Hepatocyte (in vitro differentiated cells): ENCODE measurements at regions not wholly inside any gene's neighbourhood (a gene's known extent, or its start where the extent isn't known, plus 50 kb on each side); places are given as distances from the start of the nearest gene placed in this dataset.
A peak's percentile ranks its signal among the peaks of the same experiment; 100 is the strongest.

Source experiments
- DNase-seq: peaks from one replicate; pipeline ENCODE4 v3.0.0-alpha.2; 2016; ENCODE audit warnings: low spot score
- H2AFZ ChIP-seq: fragments of 200-600 bp; sonication (generic); 2 replicates; pipeline ENCODE4 v1.6.0; 2016; ENCODE audit warnings: antibody characterized with exemption, mild to moderate bottlenecking
- H3K27ac ChIP-seq: fragments of 200-600 bp; sonication (generic); 2 replicates; pipeline ENCODE4 v1.5.1; 2016; ENCODE audit warnings: mild to moderate bottlenecking
- H3K27me3 ChIP-seq: fragments of 200-600 bp; sonication (generic); 2 replicates; pipeline ENCODE4 v1.6.1; 2016
- H3K36me3 ChIP-seq: fragments of 200-600 bp; sonication (generic); replicated peaks from 2 replicates; pipeline ENCODE4 v1.5.1; 2016; ENCODE audit warnings: low read depth; ENCODE audit not compliant: insufficient read depth
- H3K4me1 ChIP-seq: fragments of 200-600 bp; sonication (generic); 2 replicates; pipeline ENCODE4 v1.5.1; 2016; ENCODE audit warnings: mild to moderate bottlenecking, moderate library complexity; ENCODE audit not compliant: insufficient read depth
- H3K4me2 ChIP-seq: fragments of 200-600 bp; sonication (generic); 2 replicates; pipeline ENCODE4 v1.6.0; 2016
- H3K4me3 ChIP-seq: fragments of 200-600 bp; sonication (generic); 2 replicates; pipeline ENCODE4 v1.5.1; 2016; ENCODE audit warnings: mild to moderate bottlenecking
- H3K79me2 ChIP-seq: fragments of 200-600 bp; sonication (generic); 2 replicates; pipeline ENCODE4 v1.6.0; 2017; ENCODE audit warnings: mild to moderate bottlenecking
- H3K9me2 ChIP-seq: fragments of 200-600 bp; sonication (generic); replicated peaks from 2 replicates; pipeline ENCODE4 v1.6.0; 2017; ENCODE audit warnings: mild to moderate bottlenecking; ENCODE audit not compliant: insufficient read depth
- H3K9me3 ChIP-seq: fragments of 200-600 bp; sonication (generic); 2 replicates; pipeline ENCODE4 v1.5.1; 2016; ENCODE audit warnings: low read depth, mild to moderate bottlenecking
- H4K20me1 ChIP-seq: fragments of 200-600 bp; sonication (generic); 2 replicates; pipeline ENCODE4 v1.6.0; 2016; ENCODE audit warnings: mild to moderate bottlenecking; ENCODE audit not compliant: insufficient read depth, poor library complexity, severe bottlenecking
- EZH2 ChIP-seq: fragments of 200-600 bp; sonication (generic); IDR thresholded peaks from 2 replicates; pipeline ENCODE4 v1.6.1; 2016; ENCODE audit warnings: antibody characterized with exemption, mild to moderate bottlenecking, borderline replicate concordance
- EZH2phosphoT487 ChIP-seq: fragments of 200-600 bp; sonication (generic); IDR thresholded peaks from one replicate; pipeline ENCODE4 v1.6.1; 2018; ENCODE audit warnings: antibody characterized with exemption, mild to moderate bottlenecking, low read depth, moderate library complexity; ENCODE audit not compliant: unreplicated experiment, severe bottlenecking
- WGBS: methylation state at CpG from one replicate; pipeline ENCODE4 v1.1.6; 2016; ENCODE audit warnings: low lambda C conversion rate; ENCODE audit errors: missing lambda C conversion rate; 5-methylcytosine and 5-hydroxymethylcytosine counted together
- TF ChIP-seq, protein P1 (sequence below): fragments of 200-600 bp; sonication (generic); IDR thresholded peaks from 2 replicates; pipeline ENCODE4 v1.5.1; 2016; ENCODE audit warnings: antibody characterized with exemption, mild to moderate bottlenecking; ENCODE audit not compliant: poor library complexity

DNA sequence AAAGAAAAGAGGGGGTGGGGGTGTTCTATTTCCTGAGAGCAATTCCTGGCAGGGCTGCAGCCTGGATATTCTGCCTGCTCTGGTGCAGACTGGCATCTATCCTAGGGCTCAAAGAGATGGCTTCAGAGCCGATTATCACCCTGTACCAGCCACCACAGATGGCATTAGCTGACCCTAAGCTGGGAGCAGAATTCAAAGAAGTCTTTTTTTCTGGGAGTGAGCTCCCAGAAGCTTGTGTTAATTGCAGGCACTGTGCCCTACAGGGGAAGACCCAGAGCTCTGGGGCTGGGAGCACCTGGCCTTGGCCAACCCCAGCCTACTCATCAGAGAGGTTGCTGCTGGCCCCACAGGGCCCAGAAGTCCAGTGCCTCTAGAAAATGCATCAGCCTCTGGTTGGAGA, 85.9 kb downstream of the PXDC1 start:
- no peak overlapping the region for H3K27ac ChIP-seq
- TF ChIP-seq, protein P1, sequence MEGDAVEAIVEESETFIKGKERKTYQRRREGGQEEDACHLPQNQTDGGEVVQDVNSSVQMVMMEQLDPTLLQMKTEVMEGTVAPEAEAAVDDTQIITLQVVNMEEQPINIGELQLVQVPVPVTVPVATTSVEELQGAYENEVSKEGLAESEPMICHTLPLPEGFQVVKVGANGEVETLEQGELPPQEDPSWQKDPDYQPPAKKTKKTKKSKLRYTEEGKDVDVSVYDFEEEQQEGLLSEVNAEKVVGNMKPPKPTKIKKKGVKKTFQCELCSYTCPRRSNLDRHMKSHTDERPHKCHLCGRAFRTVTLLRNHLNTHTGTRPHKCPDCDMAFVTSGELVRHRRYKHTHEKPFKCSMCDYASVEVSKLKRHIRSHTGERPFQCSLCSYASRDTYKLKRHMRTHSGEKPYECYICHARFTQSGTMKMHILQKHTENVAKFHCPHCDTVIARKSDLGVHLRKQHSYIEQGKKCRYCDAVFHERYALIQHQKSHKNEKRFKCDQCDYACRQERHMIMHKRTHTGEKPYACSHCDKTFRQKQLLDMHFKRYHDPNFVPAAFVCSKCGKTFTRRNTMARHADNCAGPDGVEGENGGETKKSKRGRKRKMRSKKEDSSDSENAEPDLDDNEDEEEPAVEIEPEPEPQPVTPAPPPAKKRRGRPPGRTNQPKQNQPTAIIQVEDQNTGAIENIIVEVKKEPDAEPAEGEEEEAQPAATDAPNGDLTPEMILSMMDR = no peak
- TF ChIP-seq EZH2phosphoT487 = no peak
- TF ChIP-seq EZH2 = no peak
- H4K20me1 ChIP-seq = no peaks in the 10 kb centered on the region
- no peak overlapping the region for H2AFZ ChIP-seq
- H3K27me3 ChIP-seq = no peaks in the 10 kb centered on the region
- peaks cover 21% of the 10 kb centered on the region for H3K4me1 ChIP-seq
- no peak for DNase-seq
- H3K9me2 ChIP-seq = no peaks in the 10 kb centered on the region
- H3K9me3 ChIP-seq = no peaks in the 10 kb centered on the region
- H3K4me2 ChIP-seq = peak overlapping the region; percentile 62
- WGBS = 80% methylated on average over 1 of the region's 1 CpG
- no peaks in the 10 kb centered on the region for H3K36me3 ChIP-seq
- no peak overlapping the region for H3K4me3 ChIP-seq
- H3K79me2 ChIP-seq = no peaks in the 10 kb centered on the region

DNA sequence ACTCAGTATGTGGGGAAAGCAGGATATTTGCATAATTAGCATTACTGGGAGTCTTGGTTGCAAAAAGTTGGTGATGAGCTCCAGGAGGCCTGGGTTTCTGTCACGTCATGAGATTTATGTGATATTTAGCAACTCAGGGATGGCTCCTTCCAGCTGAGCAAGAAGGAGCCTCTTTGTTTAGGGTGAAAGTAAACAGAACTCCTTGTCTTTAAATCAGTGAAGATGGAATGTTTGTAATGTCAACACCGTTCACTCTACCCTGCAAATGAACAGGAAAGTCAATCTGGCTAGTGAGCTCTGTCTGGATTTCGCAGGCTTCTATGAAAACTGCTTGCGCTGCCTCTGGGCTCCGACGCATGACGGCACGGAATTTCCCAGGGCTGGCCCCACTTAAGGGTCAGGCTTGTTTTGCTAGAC, 86.9 kb downstream of the PXDC1 start:
- Histone ChIP-seq H3K36me3 (no peaks in the 10 kb centered on the region), H2AFZ (no peak overlapping the region), H3K27me3 (no peaks in the 10 kb centered on the region), H3K4me3 (no peak overlapping the region), H3K79me2 (no peaks in the 10 kb centered on the region), H3K4me1 (peaks cover 28% of the 10 kb centered on the region), H3K9me2 (no peaks in the 10 kb centered on the region), H4K20me1 (no peaks in the 10 kb centered on the region), H3K27ac (peak overlapping the region; percentile 67), H3K4me2 (peak overlapping the region; percentile 62), H3K9me3 (no peaks in the 10 kb centered on the region)
- TF ChIP-seq EZH2 (no peak), EZH2phosphoT487 (no peak)
- TF ChIP-seq, protein P1 = no peak
- 11% methylated on average over 8 of the region's 8 CpGs for WGBS
- DNase-seq = peak; percentile 79

DNA sequence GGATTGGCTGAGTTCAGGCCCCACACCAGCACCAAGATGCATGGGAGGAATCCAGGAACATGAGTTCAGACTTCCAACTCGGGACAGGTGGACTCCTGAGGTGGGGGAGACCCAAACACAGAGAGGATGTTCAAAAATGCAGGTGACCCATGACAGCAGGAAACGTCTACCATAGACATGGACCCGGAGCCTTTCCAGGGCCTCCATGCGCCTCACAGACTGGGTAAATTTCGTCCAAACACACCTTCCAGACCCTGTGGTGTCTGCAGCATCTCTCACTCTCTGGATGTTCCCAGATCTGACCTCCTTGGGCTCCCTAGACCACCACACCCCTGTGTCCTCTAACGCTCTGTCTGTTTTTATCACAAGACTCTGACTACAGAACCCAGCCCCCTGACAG, 87.7 kb downstream of the PXDC1 start:
- H3K36me3 ChIP-seq = no peaks in the 10 kb centered on the region
- no peak overlapping the region for H2AFZ ChIP-seq
- H3K9me3 ChIP-seq = no peaks in the 10 kb centered on the region
- no peaks in the 10 kb centered on the region for H3K9me2 ChIP-seq
- peak overlapping the region; percentile 67 for H3K27ac ChIP-seq
- 87% methylated on average over 6 of the region's 6 CpGs for WGBS
- no peaks in the 10 kb centered on the region for H3K79me2 ChIP-seq
- H3K4me1 ChIP-seq = peaks cover 28% of the 10 kb centered on the region
- H3K4me2 ChIP-seq = no peak overlapping the region
- no peak for DNase-seq
- no peaks in the 10 kb centered on the region for H4K20me1 ChIP-seq
- no peaks in the 10 kb centered on the region for H3K27me3 ChIP-seq
- no peak overlapping the region for H3K4me3 ChIP-seq
- TF ChIP-seq, protein P1 = no peak
- TF ChIP-seq EZH2 (no peak), EZH2phosphoT487 (no peak)

DNA sequence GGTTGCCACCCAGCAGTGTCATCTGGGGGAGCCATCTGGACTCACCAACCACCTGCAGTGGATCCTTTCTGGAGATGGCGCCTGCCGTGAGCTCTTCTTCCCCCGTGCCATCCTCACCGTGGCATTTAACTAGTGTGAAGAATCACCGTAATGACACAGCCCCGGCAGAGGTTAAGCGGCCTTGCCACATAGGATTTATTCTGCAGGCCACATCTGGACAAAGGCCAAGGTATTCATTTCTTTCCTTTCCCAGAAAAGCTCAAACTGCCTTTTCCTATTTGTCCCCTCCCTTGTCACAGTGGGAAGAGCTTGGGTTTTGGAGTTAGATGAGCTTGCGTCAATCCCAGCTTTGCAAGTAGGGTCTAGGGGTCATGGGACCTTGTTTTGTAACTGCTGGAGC, 88.4 kb downstream of the PXDC1 start:
- no peaks in the 10 kb centered on the region for H3K36me3 ChIP-seq
- TF ChIP-seq, protein P1 = no peak
- TF ChIP-seq EZH2 = no peak
- no peak overlapping the region for H2AFZ ChIP-seq
- H3K4me1 ChIP-seq = peaks cover 28% of the 10 kb centered on the region
- H4K20me1 ChIP-seq = no peaks in the 10 kb centered on the region
- H3K27ac ChIP-seq = no peak overlapping the region
- no peak overlapping the region for H3K4me3 ChIP-seq
- 97% methylated on average over 8 of the region's 8 CpGs for WGBS
- no peak overlapping the region for H3K4me2 ChIP-seq
- H3K9me2 ChIP-seq = no peaks in the 10 kb centered on the region
- H3K9me3 ChIP-seq = no peaks in the 10 kb centered on the region
- no peaks in the 10 kb centered on the region for H3K27me3 ChIP-seq
- DNase-seq = no peak
- no peaks in the 10 kb centered on the region for H3K79me2 ChIP-seq
